GM12891 (cell line): ENCODE measurements at regions not wholly inside any gene's neighbourhood (a gene's known extent, or its start where the extent isn't known, plus 50 kb on each side); places are given as distances from the start of the nearest gene placed in this dataset.

Source experiments
- DNase-seq: peaks from one replicate; pipeline ENCODE4 v3.0.0; 2011; ENCODE audit warnings: low spot score; ENCODE audit not compliant: insufficient read length
- FAIRE-seq: peaks from 2 replicates; lab custom pipeline; 2011; peaks lifted over from hg19 to GRCh38; lab: Jason Lieb, UNC
- PAX5 ChIP-seq: IDR thresholded peaks from 2 replicates; pipeline ENCODE4 v1.6.1; 2011; ENCODE audit warnings: low read length, moderate library complexity, mild to moderate bottlenecking; ENCODE audit not compliant: insufficient read depth, severe bottlenecking
- POLR2A ChIP-seq: IDR thresholded peaks from 2 replicates; pipeline ENCODE4 v1.6.1; 2011; ENCODE audit warnings: low read depth, low read length, control low read depth
- POLR2AphosphoS5 ChIP-seq: IDR thresholded peaks from 2 replicates; pipeline ENCODE4 v1.6.1; 2011; ENCODE audit warnings: low read depth, low read length, control low read depth
- POU2F2 ChIP-seq: IDR thresholded peaks from 2 replicates; pipeline ENCODE4 v1.6.1; 2011; ENCODE audit warnings: low read depth, mild to moderate bottlenecking, control low read depth, low read length, moderate library complexity
- SPI1 ChIP-seq: IDR thresholded peaks from 2 replicates; pipeline ENCODE4 v1.6.1; 2011; ENCODE audit warnings: low read depth, low read length, control low read depth
- TAF1 ChIP-seq: IDR thresholded peaks from 2 replicates; pipeline ENCODE4 v1.6.1; 2011; ENCODE audit warnings: low read depth, low read length, control low read depth

- FAIRE-seq (peak; percentile 91), DNase-seq (no peak)
- no peak for TF ChIP-seq TAF1
- 0 out of 2 replicates have a peak, but pooled peaks have one; percentile 20 for TF ChIP-seq SPI1
These were observed 52.8 kb upstream of the ZPBP start for GRCh38 chr7:50145801-50146338.

GRCh38 chr7:50145226-50145625 is 52.2 kb upstream of the ZPBP start:
- TF ChIP-seq POLR2A (no peak), TAF1 (no peak), POLR2AphosphoS5 (no peak), PAX5 (no peak), POU2F2 (no peak), SPI1 (no peak)
- FAIRE-seq, result no peak
- DNase-seq, result no peak
